GM19193 (cell line): ENCODE measurements at regions not wholly inside any gene's neighbourhood (a gene's known extent, or its start where the extent isn't known, plus 50 kb on each side); places are given as distances from the start of the nearest gene placed in this dataset.

Source experiments
- POLR2A ChIP-seq: IDR thresholded peaks from 4 replicates; pipeline ENCODE4 v1.6.1; 2011; ENCODE audit not compliant: insufficient read depth, insufficient read length; ENCODE audit errors: extremely low read depth

GRCh38 chr7:67448271-67448670 lies 451.6 kb downstream of the TYW1 start:
- no peak for TF ChIP-seq POLR2A

- no peak for TF ChIP-seq POLR2A
Observed at GRCh38 chr7:67450171-67450570, 453.5 kb downstream of the TYW1 start.

- TF ChIP-seq POLR2A: no peak
Observed at GRCh38 chr7:67451306-67451705, 454.7 kb downstream of the TYW1 start.

GRCh38 chr7:67452516-67453026 lies 455.9 kb downstream of the TYW1 start:
- TF ChIP-seq POLR2A: no peak

GRCh38 chr7:67453580-67454380 lies 457.1 kb downstream of the TYW1 start:
- no peak for TF ChIP-seq POLR2A

- TF ChIP-seq POLR2A: no peak
Observed at GRCh38 chr7:67455508-67455907, 458.9 kb downstream of the TYW1 start.

- no peak for TF ChIP-seq POLR2A
Observed at GRCh38 chr7:67462781-67463191, 466.2 kb downstream of the TYW1 start.

GRCh38 chr7:67463316-67463715 lies 466.7 kb downstream of the TYW1 start:
- TF ChIP-seq POLR2A: no peak

- no peak for TF ChIP-seq POLR2A
Observed at GRCh38 chr7:67463983-67464382, 467.4 kb downstream of the TYW1 start.

- no peak for TF ChIP-seq POLR2A
Observed at GRCh38 chr7:67466109-67466508, 469.5 kb downstream of the TYW1 start.

GRCh38 chr7:67470256-67470751 lies 473.7 kb downstream of the TYW1 start:
- TF ChIP-seq POLR2A: no peak

GRCh38 chr7:67475293-67475692 lies 478.7 kb downstream of the TYW1 start:
- no peak for TF ChIP-seq POLR2A

- TF ChIP-seq POLR2A: no peak
Observed at GRCh38 chr7:67478066-67478465, 481.4 kb downstream of the TYW1 start.

- TF ChIP-seq POLR2A: no peak
Observed at GRCh38 chr7:67484244-67484751, 487.7 kb downstream of the TYW1 start.

GRCh38 chr7:67486401-67486800 lies 489.8 kb downstream of the TYW1 start:
- no peak for TF ChIP-seq POLR2A

GRCh38 chr7:67487316-67487715 lies 490.7 kb downstream of the TYW1 start:
- TF ChIP-seq POLR2A: no peak

GRCh38 chr7:67489881-67490280 lies 493.2 kb downstream of the TYW1 start:
- no peak for TF ChIP-seq POLR2A

- no peak for TF ChIP-seq POLR2A
Observed at GRCh38 chr7:67493366-67493765, 496.7 kb downstream of the TYW1 start.
